ENCODE measurements at regions not wholly inside any gene's neighbourhood (a gene's known extent, or its start where the extent isn't known, plus 50 kb on each side); places are given as distances from the start of the nearest gene placed in this dataset.
"Not testable (repeated sequence)": the region's sequence is repeated elsewhere in the genome, so short reads cannot be mapped to it uniquely, and the experiment has no call there.

DNA sequence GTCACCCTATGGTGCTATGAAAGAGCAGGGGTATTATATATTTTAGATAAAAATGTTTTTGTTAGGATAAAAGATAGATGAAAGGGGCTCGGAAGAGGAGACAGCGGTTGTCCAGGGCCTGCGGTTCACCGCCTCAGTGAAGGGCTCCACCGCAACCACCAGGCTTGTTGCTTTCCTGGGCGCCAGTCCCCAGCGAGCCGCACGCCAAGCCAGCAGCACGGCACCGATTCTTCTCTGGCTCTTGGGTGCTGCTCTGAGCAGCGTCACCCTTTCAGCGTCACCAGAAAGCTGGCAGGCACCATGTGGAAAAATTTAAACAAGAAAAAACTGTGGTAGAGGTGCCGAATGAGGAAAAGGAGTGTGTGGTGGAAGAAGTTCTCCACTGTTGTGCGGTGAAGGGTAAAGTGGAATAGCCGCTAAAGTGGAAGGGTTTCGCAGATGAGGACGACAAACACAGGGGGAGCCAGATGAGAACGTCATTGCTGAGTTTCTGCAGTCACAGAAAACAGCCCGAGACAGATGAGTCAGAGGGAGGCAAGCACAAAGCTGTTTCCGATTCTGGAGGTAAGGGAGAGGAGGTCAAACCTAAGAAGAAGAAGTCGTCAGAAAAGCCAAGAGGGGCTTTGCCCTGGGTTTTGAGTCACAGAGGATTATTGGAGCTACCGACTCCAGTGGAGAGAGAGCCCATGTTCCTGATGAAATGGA, 569.2 kb downstream of the ZBBX start:
- DNase-seq, result no peak

DNA sequence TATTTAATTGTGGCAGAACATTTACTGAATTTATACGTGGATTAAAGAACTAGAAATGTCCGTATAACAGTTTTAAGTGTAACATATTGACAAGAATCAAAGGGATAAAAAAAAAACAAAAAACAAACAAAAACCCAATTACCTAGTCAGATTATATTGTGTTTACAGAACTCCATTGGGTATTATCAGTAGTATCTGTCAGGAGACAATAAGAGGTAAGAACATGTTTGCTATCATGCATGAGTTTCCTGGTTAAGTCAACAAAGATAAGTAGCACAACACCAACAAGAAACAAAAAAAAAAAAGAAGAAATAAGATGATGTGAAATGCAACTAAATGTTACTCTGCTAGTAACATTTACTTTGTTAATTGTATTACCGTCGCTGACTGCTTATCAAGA, 570.6 kb downstream of the ZBBX start:
- no peak for DNase-seq

DNA sequence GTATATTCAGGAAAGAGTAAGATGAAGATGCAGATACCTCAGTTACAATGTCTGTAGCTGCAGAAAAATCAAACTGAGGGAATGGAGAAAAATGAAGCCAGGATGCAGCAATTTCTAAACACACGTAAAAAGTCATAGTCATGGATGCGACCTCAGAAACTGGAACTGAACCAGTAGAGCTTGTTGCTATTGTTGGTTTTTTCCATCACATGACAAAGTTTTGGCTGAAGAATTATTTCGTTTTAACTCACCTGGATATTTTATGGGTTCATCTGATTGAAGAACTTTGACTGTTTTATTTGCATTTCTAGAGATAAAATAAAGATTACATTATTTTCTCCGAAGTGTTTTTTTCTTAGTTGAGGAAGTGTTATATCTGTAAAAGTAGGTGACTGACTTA, 591.2 kb downstream of the ZBBX start:
- no peak for DNase-seq

DNA sequence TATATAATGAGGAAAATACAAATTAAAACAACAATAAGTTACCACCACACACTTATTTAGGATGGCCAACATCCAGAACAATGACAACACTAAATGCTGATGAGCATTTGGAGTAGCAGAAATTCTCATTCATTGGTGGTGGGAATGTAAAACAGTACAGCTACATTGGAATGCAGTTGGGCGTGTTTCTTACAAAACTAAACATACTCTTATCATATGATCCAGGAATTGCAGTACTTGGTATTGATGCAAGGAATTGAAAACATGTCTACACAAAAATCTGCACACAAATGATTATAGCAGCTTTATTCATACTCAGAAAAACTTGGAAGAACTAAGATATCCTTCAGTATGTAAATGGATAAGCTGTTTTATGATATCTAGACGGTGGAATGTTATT, 594.2 kb downstream of the ZBBX start:
- DNase-seq, result no peak

DNA sequence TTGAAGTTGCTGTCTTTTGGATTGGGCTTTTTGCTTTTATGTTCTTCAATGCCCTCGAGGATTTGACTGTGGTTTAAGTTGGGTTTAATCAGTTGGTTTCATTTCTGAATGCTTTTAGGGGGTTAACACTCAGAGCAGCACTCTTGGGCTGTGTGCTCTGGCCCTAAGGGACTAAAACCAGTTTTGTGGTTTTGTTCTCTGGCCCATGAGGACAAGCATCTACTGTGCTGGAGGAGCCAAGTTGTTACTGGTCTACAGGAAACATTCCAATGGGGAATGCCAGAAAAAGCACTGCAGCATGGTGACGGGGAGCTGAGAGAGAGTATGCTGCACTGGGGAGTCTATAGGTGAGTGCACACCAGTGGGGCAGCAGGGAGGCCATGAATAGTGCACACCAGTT, 596.9 kb downstream of the ZBBX start:
- DNase-seq, result no peak

DNA sequence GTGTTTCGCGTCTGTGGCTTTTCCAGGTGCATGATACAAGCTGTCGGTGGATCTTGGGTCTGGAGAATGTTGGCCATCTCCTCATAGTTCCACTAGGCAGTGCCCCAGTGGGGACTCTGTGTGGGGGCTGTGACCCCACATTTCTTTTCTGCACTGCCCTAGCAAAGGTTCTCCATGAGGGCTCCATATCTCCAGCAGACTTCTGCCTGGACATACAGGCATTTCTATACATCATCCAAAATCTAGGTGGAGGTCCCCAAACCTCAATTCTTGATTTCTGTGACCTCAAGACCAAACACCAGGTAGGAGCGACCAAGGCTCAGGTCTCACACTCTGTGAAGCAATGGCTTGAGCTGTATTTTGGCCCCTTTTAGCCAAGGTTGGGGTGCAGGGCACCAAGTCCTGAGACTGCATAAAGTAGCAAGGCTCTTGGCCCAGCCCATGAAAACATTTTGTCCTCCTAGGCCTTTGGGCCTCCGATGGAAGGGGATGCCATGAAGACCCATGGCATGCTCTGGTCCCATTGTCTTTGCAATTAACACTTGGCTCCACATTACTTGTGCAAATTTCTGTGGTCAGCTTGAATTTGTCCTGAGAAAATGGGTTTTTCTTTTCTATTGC, 615.3 kb downstream of the ZBBX start:
- DNase-seq, result no peak

DNA sequence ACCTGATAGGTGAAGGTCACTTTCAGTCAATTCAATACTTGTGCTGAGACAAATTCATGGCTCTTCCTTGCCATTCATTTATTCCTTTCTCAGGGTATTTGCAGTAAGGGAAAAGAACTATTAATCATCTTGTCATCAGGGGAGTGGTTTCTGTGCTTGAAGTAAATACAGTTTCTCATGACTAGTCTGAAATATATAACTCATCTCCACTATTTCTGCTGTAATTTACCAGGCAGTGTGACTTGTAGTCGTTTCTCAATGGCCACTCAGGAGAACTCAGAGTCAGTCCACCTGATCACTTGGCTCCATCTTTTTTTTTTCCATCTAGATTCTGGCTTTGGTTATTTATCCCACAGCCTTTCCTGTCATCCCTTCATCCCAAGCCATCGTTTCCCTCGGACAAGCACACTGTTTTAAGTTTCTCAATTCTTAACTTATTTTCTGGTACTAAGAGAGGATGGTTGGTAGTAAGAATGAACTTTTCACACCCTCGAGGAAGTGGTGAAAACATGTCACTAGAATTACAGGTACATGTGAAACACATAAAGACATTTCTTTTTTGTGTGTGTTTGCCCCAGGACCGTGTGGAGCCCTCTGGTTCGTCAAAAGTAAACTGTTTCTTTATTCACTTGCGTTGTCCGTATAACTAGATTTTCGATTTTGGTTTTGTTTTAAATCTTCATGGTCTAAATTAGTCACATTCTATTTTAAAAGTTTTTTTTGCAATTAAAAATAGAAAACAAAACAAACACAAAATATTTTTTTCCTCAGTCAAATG, 620.2 kb downstream of the ZBBX start:
- no peak for DNase-seq

DNA sequence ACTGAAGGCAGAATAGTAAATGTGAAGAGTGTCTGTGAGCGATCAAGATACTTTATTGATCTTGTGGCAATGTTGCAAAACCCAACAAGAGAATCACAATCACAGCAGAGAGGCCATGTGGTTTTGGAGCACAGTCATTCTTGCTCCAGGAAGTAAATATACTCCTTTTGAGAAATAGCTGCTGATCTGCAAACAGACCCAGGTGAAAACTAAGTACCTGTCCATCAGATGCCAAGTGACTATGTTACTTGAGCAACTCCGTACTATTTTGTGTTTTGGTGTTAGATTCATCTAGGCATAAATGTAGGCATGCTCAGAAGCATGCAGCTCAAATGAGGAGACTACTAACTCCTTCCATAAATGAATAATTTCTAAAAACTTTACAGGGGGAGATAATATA, 627.9 kb downstream of the ZBBX start:
- DNase-seq, result no peak

DNA sequence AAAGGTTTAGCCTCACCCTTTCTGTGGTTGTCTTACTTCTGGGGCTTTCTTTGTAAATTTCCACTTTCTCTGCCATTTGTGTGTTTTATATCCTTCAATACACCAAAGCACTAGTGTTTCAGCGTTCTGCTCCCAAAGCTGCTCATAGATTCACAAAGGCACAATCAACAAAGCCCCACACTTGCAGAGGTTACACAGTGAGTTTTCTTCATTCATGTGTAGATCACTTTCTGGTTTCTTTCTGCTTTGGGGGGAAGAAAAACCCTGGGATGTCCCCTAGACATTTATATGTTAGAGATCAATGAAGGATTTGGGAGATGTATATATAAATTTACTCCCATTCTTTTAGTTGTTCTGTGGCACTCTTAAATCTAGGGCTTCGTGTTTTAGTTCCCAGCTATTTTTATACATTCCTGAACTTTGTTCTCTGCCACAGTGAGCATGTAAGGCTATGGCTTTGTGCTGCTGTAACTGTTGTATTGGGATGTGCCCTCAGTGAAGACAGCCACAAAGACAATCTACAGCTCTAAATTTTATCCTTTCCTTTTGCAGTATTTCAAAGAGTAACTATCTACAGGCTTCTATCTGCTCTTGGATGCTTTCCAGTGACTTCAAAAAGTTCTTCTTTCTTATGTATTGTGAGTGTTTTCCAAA, 636.5 kb downstream of the ZBBX start:
- DNase-seq, result no peak

DNA sequence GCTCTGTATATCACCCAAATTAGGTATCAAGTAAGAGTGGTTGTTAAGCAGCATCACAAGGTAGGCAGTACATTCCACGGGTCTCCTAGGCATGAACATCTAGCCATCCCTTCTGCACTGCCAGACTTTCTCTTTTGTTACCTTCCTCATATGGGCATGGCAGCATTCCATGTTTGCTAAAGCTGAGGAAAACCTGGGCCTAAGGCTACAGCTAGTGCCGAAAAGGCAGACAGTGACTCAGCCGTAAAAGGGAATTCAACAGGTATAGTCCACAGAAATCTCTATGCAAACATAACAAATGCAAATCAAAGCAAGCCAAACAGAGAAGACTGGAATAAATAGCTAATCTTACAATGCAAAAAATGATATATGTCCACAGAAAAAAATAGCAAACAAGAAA, 645.4 kb downstream of the ZBBX start:
- no peak for DNase-seq

DNA sequence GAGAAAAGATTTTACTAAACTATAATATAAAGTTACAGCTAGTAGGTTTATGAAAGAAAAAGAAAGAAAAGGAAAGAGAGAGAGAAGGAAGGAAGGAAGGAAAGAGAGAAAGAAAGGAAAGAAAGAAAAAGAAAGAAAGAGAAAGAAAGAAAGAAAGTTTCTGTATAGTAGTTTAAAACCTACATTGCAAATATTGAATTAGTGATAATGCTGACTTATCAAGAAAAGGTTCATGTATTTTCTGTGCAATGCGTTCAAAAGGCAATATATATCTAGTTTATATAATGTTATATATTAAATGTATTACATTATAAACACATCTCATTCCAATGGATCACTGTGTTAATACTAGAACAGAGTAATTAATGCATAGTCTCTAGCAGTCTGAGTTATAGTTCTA, 648.4 kb downstream of the ZBBX start:
- DNase-seq, result no peak

DNA sequence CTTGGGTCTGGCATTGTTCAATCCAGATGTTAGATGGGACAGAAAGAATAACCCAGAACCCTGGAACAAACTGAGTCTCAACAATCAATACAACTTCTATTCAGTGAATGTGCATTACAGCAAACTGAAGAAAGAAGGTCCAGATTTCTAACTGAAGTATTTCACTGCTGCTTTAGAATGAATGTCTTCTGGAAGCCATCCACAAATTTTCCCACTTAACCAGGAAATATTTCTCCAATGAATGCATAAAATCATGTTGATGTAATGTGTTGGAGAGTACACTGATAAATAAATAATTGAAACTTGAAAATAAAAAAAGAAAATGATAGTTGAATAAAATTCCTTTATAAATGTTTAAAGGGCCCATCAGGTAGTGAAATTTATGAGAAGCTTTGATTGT, 658.6 kb downstream of the ZBBX start:
- no peak for DNase-seq

DNA sequence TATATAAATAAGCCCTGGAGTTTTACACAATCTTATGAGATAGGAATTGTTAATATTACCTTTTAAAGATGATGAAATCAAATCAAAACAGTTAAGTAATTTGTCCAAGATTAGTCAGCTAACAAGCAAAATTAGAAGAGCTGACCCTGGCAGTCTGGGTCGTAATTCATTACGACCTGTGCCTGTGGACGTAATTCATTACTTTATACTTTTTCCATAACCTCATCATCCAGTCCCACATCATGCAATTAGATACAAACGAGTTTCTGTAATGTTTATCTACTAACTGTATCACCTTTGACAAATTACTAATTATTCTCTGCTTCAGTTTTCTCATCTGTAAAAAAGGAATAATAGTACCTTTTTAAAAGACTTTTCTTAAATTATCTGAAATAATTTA, 665.9 kb downstream of the ZBBX start:
- no peak for DNase-seq

DNA sequence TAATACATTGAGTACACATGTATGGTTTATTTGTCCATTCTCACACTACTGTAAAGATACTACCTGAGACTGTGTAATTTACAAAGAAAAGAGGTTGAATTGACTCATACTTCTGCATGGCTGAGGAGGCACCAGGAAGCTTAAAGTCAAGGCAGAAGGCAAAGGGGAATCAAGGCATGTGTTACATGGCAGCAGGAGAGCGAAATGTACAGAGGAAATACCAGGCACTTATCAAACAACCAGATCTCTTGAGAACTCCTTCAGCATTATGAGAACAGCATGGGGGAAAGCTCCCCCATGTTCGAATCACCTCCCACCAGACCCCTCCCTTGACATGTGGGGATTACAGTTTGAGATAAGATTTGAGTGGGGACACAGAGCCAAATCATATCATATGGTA, 666.3 kb downstream of the ZBBX start:
- DNase-seq, result no peak

DNA sequence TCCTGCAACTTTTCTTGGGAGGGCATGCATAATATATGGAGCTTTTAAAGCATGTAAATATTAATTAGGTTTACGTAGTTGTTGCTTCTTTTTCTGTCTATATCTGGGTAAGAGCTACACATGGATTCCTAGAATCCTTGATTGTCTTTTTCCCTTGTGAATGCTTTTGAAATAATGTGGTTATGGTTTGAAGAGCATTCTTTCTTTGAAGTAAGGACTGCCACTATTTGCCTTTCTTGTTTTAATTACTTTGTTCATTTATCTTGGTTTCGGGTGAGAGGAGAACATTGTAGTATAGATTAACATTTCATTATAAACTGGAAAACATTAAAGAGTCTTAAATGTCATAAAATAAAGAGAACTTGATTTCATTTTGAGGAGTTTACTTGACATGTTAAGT, 674.0 kb downstream of the ZBBX start:
- no peak for DNase-seq

DNA sequence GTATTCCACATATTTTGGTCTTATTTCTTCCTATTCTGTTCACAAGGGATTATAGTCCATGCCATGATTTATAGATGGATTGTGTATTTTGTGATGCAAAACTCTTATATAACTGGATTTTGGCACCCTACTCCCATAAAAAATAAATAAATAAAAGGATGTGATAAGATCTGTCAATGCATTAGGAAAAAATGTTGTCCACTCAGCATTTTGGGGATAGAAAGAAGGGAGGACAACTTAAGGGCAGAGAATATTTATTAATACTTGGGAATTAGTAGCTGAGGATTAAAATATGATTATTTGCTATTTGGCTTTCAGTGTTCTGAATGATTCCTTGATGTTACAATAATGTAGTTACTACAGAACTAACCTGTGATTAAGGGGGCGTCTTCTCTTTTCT, 682.6 kb downstream of the ZBBX start:
- no peak for DNase-seq

DNA sequence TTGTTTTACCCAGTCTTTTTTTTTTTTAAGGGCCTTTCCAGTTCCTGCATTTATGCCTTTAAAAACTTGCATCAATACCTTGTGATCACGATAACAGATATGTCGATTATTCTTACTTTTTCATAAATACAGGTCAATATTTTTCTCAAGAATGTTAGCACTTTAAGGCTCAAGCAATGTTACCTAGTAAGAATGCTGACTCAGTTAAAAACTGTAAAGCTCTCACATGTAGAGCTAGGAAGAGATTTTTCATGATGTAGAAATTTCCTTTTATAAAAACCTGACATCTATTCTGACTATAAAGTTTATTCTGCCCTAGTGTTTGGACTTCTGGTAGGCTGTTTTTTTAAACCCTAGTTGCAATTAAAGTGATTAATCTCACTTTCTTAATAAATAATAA, 684.0 kb downstream of the ZBBX start:
- DNase-seq, result no peak

DNA sequence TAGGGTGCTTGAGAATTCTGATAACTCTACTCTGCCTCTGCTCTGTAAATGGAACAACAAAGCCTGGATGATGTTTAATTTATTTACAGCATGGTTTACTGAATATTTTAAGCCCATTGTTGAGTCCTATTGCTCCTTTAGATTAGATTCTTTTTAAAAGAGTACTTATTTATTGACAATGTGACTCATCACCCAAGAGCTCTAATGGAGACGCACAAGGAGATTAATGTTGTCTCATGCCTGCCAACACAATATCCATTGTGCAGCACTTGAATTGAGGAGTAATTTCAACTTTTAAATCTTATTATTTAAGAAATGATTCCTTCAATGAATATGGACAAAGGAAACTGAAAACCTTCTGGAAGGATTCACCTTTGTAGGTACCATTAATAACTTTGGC, 691.4 kb downstream of the ZBBX start:
- no peak for DNase-seq

DNA sequence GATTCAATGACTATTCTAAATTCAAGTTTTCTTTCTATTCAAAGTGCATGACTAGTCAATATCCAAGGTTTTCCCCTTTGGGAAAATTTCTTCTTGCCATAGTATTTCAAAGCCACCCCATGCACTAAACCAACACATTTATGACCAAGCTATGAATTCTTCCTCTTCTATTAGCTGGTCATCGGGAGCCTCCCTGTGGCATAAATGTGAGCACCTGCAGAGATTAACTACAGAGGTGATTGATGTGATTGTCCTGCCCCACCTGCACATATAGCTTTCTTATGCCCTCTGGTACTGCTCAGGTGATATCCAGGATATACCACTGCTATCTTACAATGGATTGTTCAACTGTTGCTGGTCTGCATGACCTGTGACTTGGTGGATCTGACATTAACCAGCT, 694.9 kb downstream of the ZBBX start:
- no peak for DNase-seq

DNA sequence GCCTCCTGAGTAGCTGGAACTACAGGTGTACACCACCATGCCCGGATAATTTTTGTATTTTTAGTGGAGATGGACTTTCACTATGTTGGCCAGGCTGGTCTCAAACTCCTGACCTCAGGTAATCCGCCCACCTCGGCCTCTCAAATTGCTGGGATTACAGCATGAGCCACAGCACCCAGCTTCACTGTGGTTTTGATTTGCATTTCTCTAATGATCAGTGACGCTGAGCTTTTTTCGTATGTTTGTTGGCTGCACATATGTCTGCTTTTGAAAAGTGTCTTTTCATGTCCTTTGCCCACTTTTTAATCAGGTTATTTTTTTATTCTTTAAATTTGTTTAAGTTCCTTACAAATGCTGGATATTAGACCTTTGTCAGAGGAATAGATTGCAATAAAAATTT, 696.0 kb downstream of the ZBBX start:
- DNase-seq, result not testable (repeated sequence)

DNA sequence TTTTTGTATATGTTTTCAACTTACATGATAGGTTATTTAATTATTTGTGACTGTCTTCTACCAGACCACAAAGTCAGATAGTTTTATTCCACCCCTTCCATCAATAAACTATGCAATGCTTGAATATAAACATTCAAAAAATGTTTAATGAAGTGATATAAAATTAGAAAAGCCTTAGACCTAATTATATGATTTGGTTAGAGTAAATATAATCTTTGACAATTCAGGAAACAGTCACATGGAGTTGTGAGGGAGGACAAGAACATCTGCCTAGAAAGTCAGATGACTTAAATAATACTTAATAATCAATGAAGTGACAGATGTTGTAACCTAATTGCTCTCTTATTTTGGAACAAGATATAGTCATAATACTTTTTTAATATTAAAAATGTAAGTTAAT, 710.3 kb downstream of the ZBBX start:
- DNase-seq, result no peak

DNA sequence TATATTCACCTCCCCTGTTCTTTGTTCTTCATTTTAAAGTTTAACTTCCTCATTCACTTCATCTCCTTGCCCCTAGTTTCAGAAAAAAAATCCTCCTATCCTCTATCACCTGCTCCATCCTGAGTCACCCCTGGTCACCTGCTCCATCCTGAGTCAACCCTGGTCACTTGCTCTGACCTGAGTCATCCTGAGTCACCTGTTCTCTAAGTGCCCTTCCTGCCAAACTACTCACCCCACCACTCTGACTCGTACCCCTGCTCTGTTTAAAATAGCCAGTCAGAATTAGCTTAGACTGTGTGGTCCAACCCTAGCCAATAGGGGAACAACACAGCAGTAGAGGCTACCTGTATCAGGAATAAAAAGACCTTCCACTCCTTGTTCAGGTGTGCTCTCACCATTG, 716.9 kb downstream of the ZBBX start:
- no peak for DNase-seq

DNA sequence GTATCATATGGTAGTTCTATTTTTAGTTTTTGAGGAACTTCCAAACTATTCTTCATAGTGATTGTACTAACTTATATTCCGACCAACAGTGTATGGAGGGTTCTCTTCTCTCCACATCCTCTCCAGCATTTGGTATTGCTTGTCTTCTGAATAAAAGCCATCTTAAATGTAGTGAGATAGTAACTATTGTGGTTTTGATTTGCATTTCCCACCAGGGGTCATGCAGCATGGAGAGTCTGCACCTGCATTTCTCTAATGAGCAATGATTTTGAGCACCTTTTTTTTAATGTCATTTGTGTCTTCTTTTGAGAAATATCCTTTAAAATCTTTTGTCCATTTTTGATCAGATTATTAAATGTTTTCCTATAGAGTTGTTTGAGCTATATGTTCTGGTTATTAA, 718.5 kb downstream of the ZBBX start:
- DNase-seq, result no peak

DNA sequence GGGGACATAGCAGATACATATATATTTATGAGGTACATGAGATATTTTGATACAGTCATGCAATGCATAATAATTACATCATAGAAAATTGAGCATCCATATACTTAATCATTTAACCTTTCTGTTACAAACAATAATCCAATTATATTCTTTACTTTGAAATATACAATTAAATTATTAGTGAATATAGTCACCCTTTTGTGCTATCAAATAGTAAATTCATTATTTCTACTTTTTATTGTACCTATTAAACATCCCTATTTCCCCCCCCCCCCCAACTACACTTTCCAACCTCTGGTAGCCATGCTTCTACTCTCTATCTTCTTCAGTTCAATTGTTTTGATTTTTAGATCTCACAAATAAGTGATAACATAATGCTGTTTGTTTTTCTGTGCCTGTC, 719.1 kb downstream of the ZBBX start:
- no peak for DNase-seq
